IMR-90 (cell line): ENCODE measurements at regions not wholly inside any gene's neighbourhood (a gene's known extent, or its start where the extent isn't known, plus 50 kb on each side); places are given as distances from the start of the nearest gene placed in this dataset.
A peak's percentile ranks its signal among the peaks of the same experiment; 100 is the strongest.

Experiments used
- ATAC-seq: fragments of 200-7000 bp; cut with Tn5 transposase; 2 replicates; pipeline ENCODE4 v1.9.1; 2020; ENCODE audit warnings: low read depth, mild to moderate bottlenecking, moderate library complexity
- BruUV-seq: library from RNA; stranded (reverse); fragments of 400-500 nt; replicated peaks from 2 replicates; lab custom pipeline; 2021; lab: Mats Ljungman, UMichigan
- CTCF ChIA-PET: fragments of 300-600 bp; formaldehyde crosslinking; extraction: SDS; loops from one replicate; lab custom pipeline; 2021; ENCODE audit warnings: antibody characterized with exemption; lab: Yijun Ruan, JAX
- POLR2A ChIA-PET: fragments of 300-600 bp; sonication (Branson Sonifier 250); formaldehyde crosslinking; loops from one replicate; lab custom pipeline; 2022; ENCODE audit warnings: antibody characterized with exemption; ENCODE audit not compliant: unreplicated experiment; lab: Charles Lee
- DNase-seq: peaks from one replicate; pipeline ENCODE4 v3.0.0; 2013
- H2AFZ ChIP-seq: replicated peaks from 2 replicates; pipeline ENCODE3; 2013; ENCODE audit warnings: low read length, mild to moderate bottlenecking; ENCODE audit not compliant: poor library complexity
- H2AK5ac ChIP-seq: 2 replicates; pipeline ENCODE4 v1.6.1; 2013; ENCODE audit warnings: low read depth, low read length, inconsistent platforms
- H2AK9ac ChIP-seq: replicated peaks from 2 replicates; pipeline ENCODE3; 2013; ENCODE audit warnings: mild to moderate bottlenecking, low read depth, low read length, moderate library complexity; ENCODE audit not compliant: poor library complexity
- H2BK120ac ChIP-seq: 2 replicates; pipeline ENCODE4 v1.6.1; 2013; ENCODE audit warnings: low read depth, low read length, inconsistent platforms
- H2BK15ac ChIP-seq: 3 replicates; pipeline ENCODE4 v1.6.1; 2013; ENCODE audit warnings: low read depth, low read length, inconsistent platforms
- H2BK20ac ChIP-seq: 2 replicates; pipeline ENCODE4 v1.6.1; 2013; ENCODE audit warnings: low read depth, mild to moderate bottlenecking, inconsistent platforms, low read length, moderate library complexity
- H2BK5ac ChIP-seq: 2 replicates; pipeline ENCODE4 v1.6.1; 2013; ENCODE audit warnings: mild to moderate bottlenecking, low read depth, low read length, inconsistent platforms; ENCODE audit not compliant: poor library complexity, severe bottlenecking
- H3K14ac ChIP-seq: replicated peaks from 2 replicates; pipeline ENCODE4 v1.6.1; 2013; ENCODE audit warnings: low read depth, low read length, inconsistent platforms
- H3K18ac ChIP-seq: 2 replicates; pipeline ENCODE4 v1.6.1; 2013; ENCODE audit warnings: low read depth, low read length, control low read depth
- H3K23ac ChIP-seq: 2 replicates; pipeline ENCODE4 v1.6.1; 2013; ENCODE audit warnings: low read depth, low read length, inconsistent platforms
- H3K27ac ChIP-seq: 2 replicates; pipeline ENCODE4 v1.5.1; 2013; ENCODE audit warnings: mild to moderate bottlenecking, control low read depth, low read length; ENCODE audit not compliant: insufficient read depth
- H3K27me3 ChIP-seq: 2 replicates; pipeline ENCODE4 v1.6.1; 2013; ENCODE audit warnings: low read length; ENCODE audit not compliant: control insufficient read depth, insufficient read depth
- H3K36me3 ChIP-seq: 2 replicates; pipeline ENCODE4 v1.6.1; 2013; ENCODE audit warnings: low read length, mixed read lengths; ENCODE audit not compliant: control insufficient read depth, insufficient read depth
- H3K4ac ChIP-seq: 2 replicates; pipeline ENCODE4 v1.6.1; 2013; ENCODE audit warnings: low read depth, low read length, inconsistent platforms
- H3K4me1 ChIP-seq: 2 replicates; pipeline ENCODE4 v1.6.1; 2013; ENCODE audit warnings: low read length, mixed read lengths; ENCODE audit not compliant: control insufficient read depth, insufficient read depth
- H3K4me2 ChIP-seq: 2 replicates; pipeline ENCODE4 v1.6.1; 2013; ENCODE audit warnings: low read depth, mild to moderate bottlenecking, control low read depth, low read length, moderate library complexity
- H3K4me3 ChIP-seq: 2 replicates; pipeline ENCODE4 v1.5.1; 2013; ENCODE audit warnings: low read depth, mild to moderate bottlenecking, control low read depth, low read length, moderate library complexity; ENCODE audit not compliant: insufficient read depth
- H3K56ac ChIP-seq: 2 replicates; pipeline ENCODE4 v1.6.1; 2013; ENCODE audit warnings: low read length, inconsistent platforms; ENCODE audit not compliant: insufficient read depth; ENCODE audit errors: extremely low read depth
- H3K79me1 ChIP-seq, 2 experiments: 2 replicates each; pipeline ENCODE4 v1.6.1; 2013; ENCODE audit warnings: low read length in 2 of 2, inconsistent platforms in 1 of 2, low read depth in 1 of 2
- H3K9ac ChIP-seq: 2 replicates; pipeline ENCODE4 v1.6.1; 2013; ENCODE audit warnings: low read depth, low read length, control low read depth
- H3K9me1 ChIP-seq: 2 replicates; pipeline ENCODE4 v1.6.1; 2013; ENCODE audit warnings: low read length, inconsistent platforms; ENCODE audit not compliant: insufficient read depth
- H3K9me3 ChIP-seq: 2 replicates; pipeline ENCODE4 v1.6.1; 2013; ENCODE audit warnings: low read length; ENCODE audit not compliant: control insufficient read depth, insufficient read depth
- H4K20me1 ChIP-seq: 2 replicates; pipeline ENCODE4 v1.6.1; 2013; ENCODE audit warnings: low read length, inconsistent platforms; ENCODE audit not compliant: insufficient read depth
- H4K5ac ChIP-seq: 2 replicates; pipeline ENCODE4 v1.6.1; 2013; ENCODE audit warnings: mild to moderate bottlenecking, low read depth, low read length, control low read depth
- H4K8ac ChIP-seq, 2 experiments: 2 replicates each; pipeline ENCODE4 v1.6.1; 2013; ENCODE audit warnings: low read depth in 2 of 2, low read length in 2 of 2, control low read depth in 1 of 2, inconsistent platforms in 1 of 2
- H4K91ac ChIP-seq: 2 replicates; pipeline ENCODE4 v1.6.1; 2013; ENCODE audit warnings: low read depth, low read length, inconsistent platforms; ENCODE audit not compliant: insufficient read depth
- BHLHE40 ChIP-seq: fragments of 150-350 bp; IDR thresholded peaks from 2 replicates; pipeline ENCODE4 v1.6.1; 2016; ENCODE audit warnings: mild to moderate bottlenecking, low read depth, low read length
- WGBS, 2 experiments: methylation state at CpG; one replicate each; pipeline versions ENCODE4 v1.1.5 to v1.1.7; 2013; ENCODE audit warnings: missing lambda C conversion rate in 2 of 2; ENCODE audit not compliant: insufficient read length in 1 of 2; ENCODE audit errors: extremely low coverage in 2 of 2; 5-methylcytosine and 5-hydroxymethylcytosine counted together
- dilution Hi-C: fragments of 300-500 bp; cut with HindIII; formaldehyde crosslinking; loops from one replicate; pipeline ENCODE4 v1.14.3; 2018; ENCODE audit warnings: low sequenced_read_pairs; ENCODE audit not compliant: unreplicated experiment
- in situ Hi-C: fragments of 300-500 bp; cut with MboI; formaldehyde crosslinking; loops from 3 replicates; pipeline ENCODE4 v1.14.3; 2019; ENCODE audit warnings: low sequenced_read_pairs, inconsistent platforms, mixed read lengths
- intact Hi-C: fragments of 100-400 bp; cut with micrococcal nuclease; formaldehyde crosslinking; loops from 2 replicates; pipeline ENCODE4 v1.10.0; 2022
- TF ChIP-seq, protein P1 (sequence below): fragments of 150-350 bp; IDR thresholded peaks from 2 replicates; pipeline ENCODE4 v1.6.1; 2017; ENCODE audit warnings: mild to moderate bottlenecking, antibody characterized with exemption, low read length, low read depth

DNA sequence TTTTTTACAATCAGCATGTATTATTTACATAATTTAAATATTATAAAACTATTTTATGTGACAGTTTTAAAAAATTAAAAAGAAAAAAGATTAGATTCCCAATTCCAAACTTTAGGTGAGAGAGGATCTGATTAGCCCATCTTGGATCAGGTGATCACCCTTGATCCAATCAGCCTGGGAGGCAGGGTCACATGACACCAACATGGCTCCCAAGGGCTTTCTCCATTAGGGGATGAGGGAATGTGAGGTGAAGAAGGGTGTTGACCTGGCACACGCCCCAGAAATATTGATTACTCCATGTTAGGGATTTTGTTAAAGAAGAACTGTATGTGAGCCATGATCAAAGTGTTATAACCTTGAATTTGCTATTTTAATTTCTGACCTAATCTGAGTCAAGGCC lies 225.4 kb downstream of the RBM19 start:
- no peak for DNase-seq
- Histone ChIP-seq H2BK15ac (no peak overlapping the region), H3K27ac (no peak overlapping the region), H3K23ac (no peak overlapping the region), H2BK120ac (no peak overlapping the region), H4K91ac (no peak overlapping the region), H2AFZ (no peak overlapping the region), H2BK20ac (no peak overlapping the region), H3K4me1 (no peaks in the 10 kb centered on the region), H3K4me3 (no peak overlapping the region), H3K4me2 (no peak overlapping the region), H4K20me1 (no peaks in the 10 kb centered on the region), H3K27me3 (peaks cover 5% of the 10 kb centered on the region), H3K9ac (no peak overlapping the region), H2AK9ac (no peak overlapping the region), H4K5ac (no peak overlapping the region), H3K9me1 (no peaks in the 10 kb centered on the region), H3K56ac (no peak overlapping the region), H3K79me1 (no peaks in the 10 kb centered on the region), H3K9me3 (no peaks in the 10 kb centered on the region), H3K36me3 (no peaks in the 10 kb centered on the region), H2AK5ac (no peak overlapping the region), H3K18ac (no peak overlapping the region), H4K8ac (no peak overlapping the region), H3K14ac (no peak overlapping the region), H2BK5ac (no peak overlapping the region), H3K4ac (no peak overlapping the region)
- dilution Hi-C loops: no loop called here
- ChIA-PET CTCF (no interaction called here), POLR2A (no interaction called here)
- intact Hi-C loops: no loop called here
- TF ChIP-seq, protein P1, sequence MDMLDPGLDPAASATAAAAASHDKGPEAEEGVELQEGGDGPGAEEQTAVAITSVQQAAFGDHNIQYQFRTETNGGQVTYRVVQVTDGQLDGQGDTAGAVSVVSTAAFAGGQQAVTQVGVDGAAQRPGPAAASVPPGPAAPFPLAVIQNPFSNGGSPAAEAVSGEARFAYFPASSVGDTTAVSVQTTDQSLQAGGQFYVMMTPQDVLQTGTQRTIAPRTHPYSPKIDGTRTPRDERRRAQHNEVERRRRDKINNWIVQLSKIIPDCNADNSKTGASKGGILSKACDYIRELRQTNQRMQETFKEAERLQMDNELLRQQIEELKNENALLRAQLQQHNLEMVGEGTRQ: peak; percentile 57; the same call in 1 of the 2 replicates
- no peak for TF ChIP-seq BHLHE40
- no peak for ATAC-seq
- in situ Hi-C loops: no loop called here
- no TSS peak for BruUV-seq
- no CpG with 5 or more reads among the region's 1 CpG for WGBS, 2 experiments
